Amygdala (tissue), 56 donors: ENCODE measurements at regions not wholly inside any gene's neighbourhood (a gene's known extent, or its start where the extent isn't known, plus 50 kb on each side); places are given as distances from the start of the nearest gene placed in this dataset.

Source experiments
- DNase-seq, 56 donors: peaks; one replicate each; lab custom pipeline; 2025; lab: John Stamatoyannopoulos, UW

GRCh38 chr1:37234941-37235418 is 200.7 kb upstream of the GRIK3 start:
- DNase-seq, result peak in 40 of 56 donors; percentile 8 to 72 (median 34)

GRCh38 chr1:37237948-37238347 is 203.6 kb upstream of the GRIK3 start:
- no peak for DNase-seq

GRCh38 chr1:37238364-37239224 is 204.3 kb upstream of the GRIK3 start:
- peak in 1 of 56 donors; percentile 4 for DNase-seq

DNA sequence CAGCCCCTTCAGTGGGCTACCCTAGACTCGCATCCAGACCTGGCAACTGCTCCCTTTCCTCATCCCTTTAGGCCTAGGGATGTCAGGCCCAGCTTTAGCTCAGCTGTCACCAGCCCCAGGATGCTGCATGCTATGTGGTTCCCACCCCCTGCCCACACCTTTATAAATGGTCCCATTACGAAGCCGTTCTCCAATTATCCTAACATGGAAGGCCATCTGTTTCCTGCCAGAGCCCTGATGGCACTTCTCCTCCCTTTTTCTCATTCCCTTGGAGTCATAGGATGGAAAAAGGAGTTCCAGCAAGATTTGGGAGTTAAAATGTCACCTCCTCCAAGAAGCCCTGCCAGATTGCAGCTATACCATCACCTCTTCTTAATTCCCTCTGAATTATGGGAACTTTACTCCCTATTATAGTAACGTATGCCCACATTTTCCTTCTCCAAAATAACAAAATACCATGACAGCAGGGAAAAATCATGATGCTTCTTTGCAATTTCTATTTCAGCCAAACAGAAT is 205.0 kb upstream of the GRIK3 start:
- DNase-seq, result no peak

GRCh38 chr1:37240897-37241296 is 206.6 kb upstream of the GRIK3 start:
- DNase-seq, result peak in 1 of 56 donors; percentile 1

GRCh38 chr1:37242501-37242900 is 208.2 kb upstream of the GRIK3 start:
- no peak for DNase-seq

GRCh38 chr1:37243368-37244082 is 209.2 kb upstream of the GRIK3 start:
- DNase-seq, result no peak

GRCh38 chr1:37244083-37244480 is 209.8 kb upstream of the GRIK3 start:
- DNase-seq, result no peak

- DNase-seq, result no peak
Measured at GRCh38 chr1:37244815-37245214, 210.5 kb upstream of the GRIK3 start.

GRCh38 chr1:37246631-37247030 is 212.3 kb upstream of the GRIK3 start:
- DNase-seq, result no peak

DNA sequence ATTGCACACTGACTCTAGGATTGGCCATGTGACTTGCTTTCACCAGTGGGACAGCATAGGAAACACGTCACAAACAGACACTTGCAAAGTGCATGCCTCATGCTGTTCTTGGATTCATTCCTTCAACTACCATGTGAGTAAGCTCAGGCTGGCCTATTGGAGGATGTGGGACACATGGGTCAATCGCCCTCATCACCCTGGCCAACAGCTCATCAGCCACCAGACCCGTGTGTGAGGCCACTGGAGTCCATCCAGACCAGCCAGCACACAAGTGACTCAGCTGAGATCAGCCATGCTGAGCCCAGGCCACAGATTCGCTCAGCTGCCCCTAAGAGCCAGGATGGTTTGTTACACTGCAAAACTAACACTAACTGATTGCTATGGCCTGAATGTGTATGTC is 216.1 kb upstream of the GRIK3 start:
- DNase-seq, result no peak

DNA sequence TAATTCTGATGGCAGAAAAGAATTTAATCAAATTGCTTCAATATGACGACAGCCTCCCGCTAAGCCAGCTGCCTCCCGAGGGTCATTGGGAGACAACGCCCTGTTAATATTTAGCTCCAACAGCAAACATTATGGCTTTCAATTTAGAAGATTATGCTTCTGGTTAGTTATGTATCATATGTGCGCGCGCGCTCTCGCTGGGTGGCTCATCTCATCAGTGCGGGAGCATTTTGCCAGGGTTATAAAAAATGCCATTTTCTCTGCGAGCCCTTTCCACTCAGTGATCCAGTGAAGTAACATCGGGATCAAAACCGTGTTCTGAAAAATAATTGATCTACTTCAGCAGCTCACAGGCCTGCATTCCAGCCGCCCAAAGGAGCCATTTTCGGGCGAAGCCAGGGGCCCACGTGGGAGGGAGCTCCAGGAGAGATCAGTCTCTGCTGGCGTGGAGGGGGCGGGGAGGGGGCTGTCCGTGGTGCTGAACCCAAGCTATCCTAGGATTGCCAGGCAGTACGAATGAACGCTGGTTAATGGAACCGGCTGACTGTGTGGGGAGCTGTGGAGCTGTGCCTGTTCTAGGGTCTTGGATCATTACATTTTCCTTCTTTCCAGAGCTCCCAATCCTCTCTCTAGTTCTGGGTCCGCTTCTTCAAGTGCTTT is 219.1 kb upstream of the ZC3H12A start:
- DNase-seq, result peak in 40 of 56 donors; percentile 5 to 78 (median 34)

DNA sequence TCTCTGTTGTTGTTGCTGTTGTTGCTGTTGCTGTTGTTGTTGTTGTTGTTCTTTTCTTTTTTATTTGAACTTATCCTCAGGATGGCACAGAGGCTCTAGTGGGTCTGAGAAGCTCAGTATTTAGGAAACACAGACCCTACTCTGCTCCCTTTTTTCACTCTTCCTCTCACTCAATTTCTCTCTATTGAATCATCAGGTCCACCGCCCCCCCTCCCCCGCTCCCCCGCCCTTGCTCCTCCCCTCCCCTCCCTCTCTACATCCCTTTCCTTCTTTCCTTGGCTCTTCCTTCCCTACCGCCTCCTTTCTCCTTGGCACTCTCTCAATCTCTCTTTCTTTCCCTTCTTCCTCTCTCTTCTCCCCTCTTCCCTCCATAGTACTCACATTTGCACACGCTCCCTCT is 218.5 kb upstream of the ZC3H12A start:
- DNase-seq, result no peak

GRCh38 chr1:37257646-37258045 is 216.7 kb upstream of the ZC3H12A start:
- no peak for DNase-seq

- no peak for DNase-seq
Measured at GRCh38 chr1:37258068-37258467, 216.3 kb upstream of the ZC3H12A start.

GRCh38 chr1:37259019-37259418 is 215.4 kb upstream of the ZC3H12A start:
- no peak for DNase-seq

GRCh38 chr1:37261129-37261528 is 213.3 kb upstream of the ZC3H12A start:
- no peak for DNase-seq

DNA sequence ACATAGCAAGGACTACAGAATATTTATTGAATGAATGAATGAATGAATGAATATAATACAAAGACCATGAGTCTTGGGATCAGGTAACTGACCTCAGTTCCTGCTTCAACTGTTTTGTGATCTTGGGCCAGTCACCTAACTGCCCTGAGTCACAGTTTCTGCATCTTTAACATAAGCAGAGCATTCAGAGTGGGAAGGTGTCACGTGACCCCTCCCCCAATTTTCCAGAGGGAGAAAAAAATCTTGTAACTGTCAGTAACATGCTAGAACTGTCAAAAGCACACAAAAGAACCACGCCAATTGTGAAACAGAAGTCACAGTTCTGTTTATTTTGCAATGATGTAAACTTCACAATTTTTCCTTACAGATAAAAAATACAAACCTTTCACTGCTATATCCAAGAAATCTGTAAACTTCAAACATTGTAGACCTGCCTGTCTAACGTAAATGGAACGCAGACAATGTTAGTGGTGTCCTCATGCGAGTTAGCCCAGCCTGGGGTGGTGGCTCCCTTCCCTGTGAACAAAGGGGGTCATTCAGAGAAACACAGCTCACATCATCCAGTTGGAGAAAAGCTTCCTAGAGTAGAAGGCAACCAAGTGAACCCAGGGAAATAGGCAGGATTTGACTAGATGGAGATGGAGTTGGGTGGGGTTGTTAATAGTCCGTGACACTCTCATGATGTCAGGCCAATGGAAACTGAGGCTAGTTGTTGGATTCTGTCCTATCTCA is 211.8 kb upstream of the ZC3H12A start:
- DNase-seq, result peak in 3 of 56 donors; percentile 13 to 14 (median 13)

DNA sequence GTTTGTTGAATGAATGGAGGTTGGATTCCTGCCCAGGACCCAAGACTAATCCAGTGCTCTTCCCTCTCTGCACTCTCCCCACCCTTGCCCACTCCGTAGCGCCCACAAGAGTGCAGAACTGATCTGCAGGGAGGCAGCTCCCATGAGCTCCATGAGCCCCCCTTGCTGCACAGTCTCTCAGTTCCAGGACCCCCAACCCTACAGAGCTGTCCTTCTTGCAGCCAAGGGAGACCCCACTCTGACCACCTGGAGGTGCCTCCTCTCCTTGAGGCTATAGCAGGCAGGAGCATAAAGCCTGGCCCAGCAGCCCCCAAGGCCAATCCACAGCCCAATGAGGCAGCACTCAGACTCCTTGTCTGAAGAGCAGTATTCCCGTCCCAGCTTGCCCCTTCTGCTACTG is 209.2 kb upstream of the ZC3H12A start:
- DNase-seq, result no peak
